RPMI8226 (cell line): ENCODE measurements at regions not wholly inside any gene's neighbourhood (a gene's known extent, or its start where the extent isn't known, plus 50 kb on each side); places are given as distances from the start of the nearest gene placed in this dataset.
A peak's percentile ranks its signal among the peaks of the same experiment; 100 is the strongest.
"Not testable (repeated sequence)": the region's sequence is repeated elsewhere in the genome, so short reads cannot be mapped to it uniquely, and the experiment has no call there.

Experiments
- DNase-seq: peaks from one replicate; pipeline ENCODE4 v3.0.0-alpha.2; 2015

DNA sequence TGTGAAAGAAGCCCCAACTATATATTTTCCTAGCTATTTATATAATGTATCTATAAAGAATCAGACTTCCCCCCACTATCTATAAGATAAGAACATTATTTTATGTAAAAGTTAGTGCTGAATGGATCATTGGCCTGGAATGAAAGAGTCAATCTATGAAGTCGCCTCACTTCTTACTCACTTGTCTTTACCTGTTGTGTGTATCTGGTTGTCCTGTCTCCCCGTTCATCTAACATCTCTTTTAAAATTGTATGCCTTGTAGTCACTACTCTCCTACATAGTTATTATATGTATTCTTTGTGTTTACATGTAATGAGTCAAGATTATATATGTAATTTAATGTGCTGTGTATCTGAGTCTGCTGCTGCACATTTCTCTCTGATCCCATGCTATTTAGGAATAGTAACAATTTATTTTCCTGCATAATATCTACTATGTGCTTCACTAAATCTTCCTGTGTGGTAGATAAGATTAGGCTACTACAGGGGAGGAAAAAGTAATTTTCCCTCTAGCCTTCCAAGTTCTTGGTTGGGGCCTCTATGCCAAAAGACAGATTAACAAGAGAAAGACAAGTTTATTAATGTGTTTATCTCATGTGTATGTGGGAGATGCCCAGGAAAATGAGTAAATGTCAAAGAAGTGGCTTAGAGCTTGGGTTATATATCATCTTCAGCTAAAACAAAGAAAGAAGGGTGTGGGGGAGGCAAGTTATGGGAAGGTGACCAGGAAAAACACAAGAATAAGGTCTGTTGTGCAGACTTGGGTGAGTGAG is 77.6 kb upstream of the FRMPD4 start:
- DNase-seq: no peak

DNA sequence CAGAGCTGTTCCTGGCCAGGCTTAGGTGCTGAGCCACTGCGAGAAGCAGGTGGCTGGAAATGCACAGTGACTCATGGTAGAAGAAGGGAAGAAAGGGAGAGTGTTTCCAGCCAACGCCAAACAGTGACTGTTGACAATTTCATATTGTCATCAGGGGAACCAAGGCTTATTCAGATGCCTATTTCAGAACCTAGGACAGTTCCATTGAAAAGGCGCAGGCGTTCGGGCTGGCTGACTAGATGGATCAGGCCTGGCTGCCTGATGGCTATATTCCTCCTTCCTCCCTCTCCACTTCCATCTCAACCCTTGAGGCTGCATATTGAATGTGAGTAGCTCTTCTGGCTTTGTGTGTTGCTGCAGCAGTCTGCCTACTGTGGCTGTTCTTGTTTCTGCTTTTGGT is 73.0 kb upstream of the FRMPD4 start:
- DNase-seq: peak; percentile 16

DNA sequence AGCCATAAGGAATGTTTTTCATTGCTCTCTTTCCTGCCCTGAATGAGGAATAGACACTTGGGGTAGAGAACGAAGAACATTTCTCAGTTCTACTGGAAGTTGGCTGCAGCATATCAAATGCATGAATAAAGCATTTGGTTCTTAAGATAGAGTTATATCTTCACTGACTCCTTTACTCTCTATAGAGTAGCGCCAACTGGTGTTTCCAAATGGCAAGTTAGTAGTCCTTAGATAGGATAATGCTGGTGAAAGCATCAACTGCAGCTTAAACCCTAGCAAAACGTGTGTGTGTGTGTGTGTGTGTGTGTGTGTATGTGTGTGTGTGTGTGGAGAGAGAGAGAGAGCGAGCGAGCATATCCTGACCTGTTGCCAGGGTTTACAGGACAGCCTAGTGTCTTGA is 62.2 kb upstream of the FRMPD4 start:
- no peak for DNase-seq

DNA sequence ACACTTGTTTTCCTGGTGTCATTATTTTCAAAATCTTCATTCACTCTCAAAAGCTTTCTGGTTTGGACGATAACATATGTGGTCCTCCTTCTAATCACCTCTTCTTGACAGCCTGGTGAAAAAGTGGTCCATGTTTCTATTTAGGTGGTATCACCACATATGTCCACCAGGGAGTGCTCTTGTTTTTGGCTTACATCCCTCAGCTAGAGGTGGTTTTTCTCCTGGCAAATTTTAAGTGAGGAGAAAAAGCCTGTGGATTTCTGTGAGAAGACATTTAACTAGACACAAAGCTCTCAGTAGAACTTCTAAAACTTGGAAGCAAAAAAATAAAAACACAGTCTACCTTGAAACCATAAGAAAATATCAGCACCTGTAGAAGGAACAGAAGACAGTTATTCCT is 58.0 kb upstream of the FRMPD4 start:
- peak; percentile 7 for DNase-seq

DNA sequence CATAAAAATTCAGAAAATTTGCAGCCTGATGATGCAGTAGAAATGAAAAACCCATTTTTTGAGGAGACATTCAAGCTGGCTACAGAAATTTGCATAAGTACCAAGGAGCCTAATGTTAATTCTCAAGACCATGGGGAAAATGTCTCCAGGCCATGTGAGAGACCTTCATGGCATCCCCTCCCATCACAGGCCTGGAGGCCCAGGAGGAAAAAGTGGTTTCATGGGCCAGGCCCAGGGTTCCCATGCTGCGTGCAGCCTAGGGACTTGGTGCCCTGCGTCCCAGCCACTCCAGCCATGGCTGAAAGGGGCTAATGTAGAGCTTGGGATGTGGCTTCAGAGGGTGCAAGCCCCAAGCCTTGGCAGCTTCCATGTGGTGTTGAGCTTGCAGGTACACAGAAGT is 55.3 kb upstream of the FRMPD4 start:
- not testable (repeated sequence) for DNase-seq
